Dermis blood vessel endothelial cell (primary cell): ENCODE measurements at regions not wholly inside any gene's neighbourhood (a gene's known extent, or its start where the extent isn't known, plus 50 kb on each side); places are given as distances from the start of the nearest gene placed in this dataset.

Experiments
- DNase-seq: peaks from one replicate; pipeline ENCODE4 v3.0.0; 2010

DNA sequence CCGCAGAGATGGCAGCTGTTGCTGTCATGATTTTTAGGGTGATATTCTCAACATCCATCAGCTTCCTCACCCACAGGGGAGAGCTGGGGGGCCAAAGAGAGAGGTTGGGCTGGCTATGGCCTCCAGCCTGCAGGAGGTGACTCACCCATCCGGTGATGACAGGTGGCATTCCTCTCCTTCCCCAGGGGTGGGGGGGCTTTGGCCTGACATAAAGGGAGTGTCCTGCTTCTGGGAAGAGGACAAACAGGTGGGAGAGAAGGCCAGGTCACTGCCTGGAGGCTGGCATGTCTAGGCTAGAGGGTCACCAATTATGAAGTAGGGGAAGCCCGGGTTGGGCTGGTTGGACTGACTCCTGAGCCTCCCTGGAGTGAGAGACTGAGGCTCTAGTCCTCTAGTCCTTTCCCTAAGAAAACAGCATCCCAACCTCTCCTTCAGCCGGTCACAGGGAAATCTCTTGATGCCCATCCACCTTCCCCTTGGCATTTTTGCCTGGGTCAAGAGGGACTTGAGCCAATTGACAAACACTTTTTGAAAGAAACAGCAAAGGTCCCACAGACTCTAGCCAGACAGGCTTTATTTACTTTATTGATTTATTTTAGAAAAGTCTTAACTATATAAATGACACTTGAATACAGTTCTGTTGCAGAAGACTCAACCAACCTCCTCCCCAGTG is 79.8 kb upstream of the ZNF716 start:
- no peak for DNase-seq

DNA sequence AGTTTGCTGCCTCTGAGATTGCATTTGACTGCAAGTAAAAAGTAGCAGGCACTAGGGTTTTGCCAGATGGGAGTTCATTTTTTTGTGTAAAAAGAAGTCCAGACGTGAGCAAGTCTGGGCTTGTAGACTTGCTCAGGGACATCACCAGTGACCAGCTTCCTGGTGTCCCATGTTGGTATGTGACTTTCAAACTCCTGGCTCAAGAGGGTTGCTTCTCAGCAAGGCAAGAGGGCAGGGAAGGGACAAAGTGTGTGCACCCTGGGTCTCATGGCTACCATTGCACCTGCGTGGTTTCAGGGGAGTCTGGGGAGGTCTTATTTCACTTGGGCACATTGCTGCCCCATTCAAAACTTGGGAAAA is 79.3 kb upstream of the ZNF716 start:
- no peak for DNase-seq

DNA sequence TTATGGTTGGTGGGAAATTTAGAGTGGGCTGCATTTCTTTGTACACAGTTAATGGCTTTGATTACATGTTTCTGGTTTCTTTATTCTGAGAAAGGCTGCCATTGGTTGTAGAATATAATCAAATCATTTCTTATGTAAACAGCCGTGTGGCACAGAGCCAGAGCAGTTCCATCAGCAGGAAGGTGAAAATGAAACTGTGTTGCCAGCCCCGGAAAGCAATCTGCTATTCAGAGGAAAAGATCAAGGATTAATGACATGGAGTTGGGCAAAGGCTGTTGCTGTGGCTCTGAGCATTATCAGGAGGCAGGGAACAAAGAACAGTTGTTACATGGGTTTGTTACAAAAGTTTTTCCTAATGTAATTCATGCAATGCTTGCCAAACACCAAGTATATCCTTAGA is 74.2 kb upstream of the ZNF716 start:
- DNase-seq: no peak

DNA sequence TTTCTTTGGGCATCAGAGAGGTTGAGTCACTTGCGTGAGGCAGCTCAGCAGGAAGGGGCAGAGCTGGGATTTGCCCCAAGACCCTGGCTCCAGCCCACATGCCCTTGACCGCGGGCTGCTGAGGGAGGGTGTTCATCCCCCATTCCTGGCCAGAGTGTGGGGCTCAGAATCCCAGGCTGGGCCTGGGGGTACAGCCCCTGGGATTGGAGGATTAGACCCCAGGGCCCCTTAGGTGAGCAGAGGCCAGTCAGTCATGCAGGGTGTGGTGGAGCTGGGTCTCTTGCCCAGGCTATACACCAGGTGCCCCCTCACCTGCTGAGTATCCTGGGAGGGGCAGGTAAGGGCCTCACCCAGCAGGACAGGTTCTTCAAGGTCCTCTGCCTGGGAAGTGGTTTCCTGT is 68.4 kb upstream of the ZNF716 start:
- DNase-seq: no peak

DNA sequence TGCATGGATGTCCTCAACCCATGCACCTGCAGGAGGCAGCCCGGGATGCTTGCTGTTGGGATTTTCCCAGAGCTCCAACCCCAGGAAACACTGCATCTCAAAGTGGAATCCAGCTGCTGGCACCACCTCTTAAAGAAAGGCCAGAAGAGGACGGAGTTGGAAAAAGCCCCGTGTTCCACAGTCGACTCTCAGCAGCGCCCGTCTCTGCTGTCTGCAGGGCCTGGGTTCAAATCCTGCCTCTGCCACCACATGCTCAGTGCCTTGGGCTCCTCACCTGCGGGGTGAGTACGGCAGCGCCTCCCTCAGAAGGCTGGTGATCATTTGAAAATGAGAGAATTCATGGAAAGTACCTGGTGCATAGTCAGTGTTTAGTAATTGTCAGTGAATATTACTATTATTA is 65.6 kb upstream of the ZNF716 start:
- DNase-seq: no peak

DNA sequence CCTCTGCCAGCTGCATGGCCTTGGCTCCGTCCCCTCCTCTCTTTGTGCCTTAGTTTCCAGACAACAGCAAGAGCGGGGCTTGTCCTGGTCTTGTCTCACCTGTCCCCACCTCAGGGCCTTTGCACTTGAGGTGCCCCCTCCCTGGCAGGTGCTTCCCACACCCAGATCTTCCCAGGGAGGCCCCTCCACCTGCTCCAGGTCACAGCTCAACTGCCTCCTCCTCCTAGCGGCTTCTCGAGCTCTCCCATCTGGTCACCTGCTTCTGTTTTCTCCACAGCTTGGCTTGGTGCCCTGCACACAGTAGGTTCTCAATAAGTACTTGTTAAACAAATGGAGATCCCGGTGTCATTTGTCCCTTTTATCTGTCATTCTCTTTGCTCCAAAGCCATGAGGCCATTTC is 64.3 kb upstream of the ZNF716 start:
- DNase-seq: no peak

DNA sequence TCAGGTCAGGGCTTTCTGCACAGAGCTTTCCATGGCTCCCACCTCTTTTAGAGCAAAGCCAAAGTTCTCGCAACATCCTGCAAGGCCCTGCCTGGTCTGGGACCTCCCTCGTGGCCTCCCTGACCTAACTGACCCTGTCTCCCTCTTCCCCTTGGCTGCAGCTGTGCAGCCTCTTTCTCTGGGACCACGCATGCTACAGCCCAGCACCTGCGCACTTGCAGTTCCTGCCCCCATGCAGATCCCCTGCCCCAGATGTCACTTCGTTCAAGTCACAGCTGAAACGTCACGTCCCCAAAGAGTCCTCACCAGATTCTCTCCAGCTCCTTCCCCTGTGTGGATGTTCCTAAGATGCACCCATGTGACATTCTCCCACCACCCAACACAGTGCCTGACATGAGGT is 61.2 kb upstream of the ZNF716 start:
- no peak for DNase-seq

DNA sequence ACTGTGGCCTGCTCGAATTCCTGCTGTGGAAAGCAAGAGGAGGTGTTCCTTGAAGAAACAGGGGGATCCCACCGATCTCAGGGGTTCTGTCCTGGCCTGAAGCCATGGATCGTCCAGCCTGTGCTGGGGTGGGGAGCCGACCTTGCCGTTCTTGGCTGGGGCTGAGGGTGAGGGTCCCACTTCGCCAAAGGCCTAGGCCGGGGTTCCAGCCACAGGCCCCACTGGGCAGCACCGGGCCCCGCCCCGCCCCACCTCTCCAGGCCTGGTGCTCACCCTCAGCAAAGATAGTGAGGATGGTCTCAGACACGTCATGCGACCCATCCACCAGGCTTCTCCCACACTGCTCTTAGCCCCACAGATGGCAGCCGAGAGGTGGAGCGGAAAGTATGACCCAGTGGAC is 51.4 kb upstream of the ZNF716 start:
- no peak for DNase-seq

DNA sequence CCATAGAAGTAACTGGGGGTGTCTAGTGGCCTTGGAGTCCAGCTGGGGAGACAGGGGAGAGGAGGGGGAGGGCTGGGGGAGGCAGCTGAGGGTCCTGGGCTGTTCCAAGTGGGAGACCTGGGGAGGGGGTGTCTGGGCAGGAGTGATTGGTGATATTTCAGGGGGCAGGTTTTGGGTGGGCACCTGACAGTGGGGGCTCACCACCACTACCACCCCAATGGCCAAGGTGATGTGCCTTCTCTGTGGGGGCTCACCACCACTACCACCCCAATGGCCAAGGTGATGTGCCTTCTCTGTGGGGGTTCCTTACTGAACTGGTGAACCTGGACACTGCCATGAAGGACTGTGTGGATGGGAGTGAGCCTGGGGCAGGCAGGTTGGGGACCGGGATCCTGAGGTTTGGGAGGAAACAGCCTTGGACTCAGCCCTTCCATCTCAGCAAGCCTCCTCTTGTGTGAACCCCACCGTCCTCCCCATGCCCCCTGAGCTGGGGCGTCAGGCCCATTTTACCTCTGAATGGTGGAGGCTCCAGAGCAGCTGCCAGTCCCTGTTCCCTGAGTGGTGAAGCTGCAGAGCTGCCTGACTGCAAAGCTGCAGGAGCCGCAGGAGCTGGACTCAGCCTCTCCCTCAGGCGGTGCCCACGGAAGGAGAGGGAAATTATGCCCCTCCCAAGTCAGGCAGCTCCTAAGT is 50.6 kb upstream of the ZNF716 start:
- no peak for DNase-seq

DNA sequence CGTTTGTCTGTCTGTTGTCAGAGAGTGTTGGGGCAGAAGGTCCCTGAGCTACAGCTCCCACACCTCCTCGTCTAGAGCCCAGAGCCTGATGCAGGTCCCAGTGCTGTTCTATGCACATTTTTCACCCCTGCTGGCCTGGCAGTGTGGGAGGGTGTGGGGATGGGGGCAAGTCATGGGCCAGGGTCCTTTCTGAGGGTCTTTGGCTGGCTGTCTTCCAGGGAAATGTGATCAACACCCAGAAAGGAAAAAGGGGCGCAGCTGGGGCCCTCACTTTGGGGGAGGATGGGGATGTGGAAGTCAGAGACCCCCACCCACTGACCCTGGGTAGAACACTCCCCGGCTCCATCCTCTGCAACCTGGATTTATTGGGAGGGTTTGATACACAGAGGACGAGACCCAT is 50.0 kb upstream of the ZNF716 start:
- no peak for DNase-seq
